Activated T-cell treated with anti-CD3 and anti-CD28 coated beads, Interleukin-2, amount 50 U/mL, for 4 hours (primary cell): ENCODE measurements at regions not wholly inside any gene's neighbourhood (a gene's known extent, or its start where the extent isn't known, plus 50 kb on each side); places are given as distances from the start of the nearest gene placed in this dataset.

Experiments
- ATAC-seq, 2 donors: fragments of 200-7000 bp; cut with Tn5 transposase; one replicate each; pipeline ENCODE4 v1.10.0; 2021
- DNase-seq: peaks from one replicate; pipeline ENCODE4 v3.0.0-alpha.2; 2020
- H3K27me3 Mint-ChIP-seq: one replicate; pipeline ENCODE4 v1.8.0; 2021; ENCODE audit warnings: low read depth, mixed read lengths
- H3K36me3 Mint-ChIP-seq: one replicate; pipeline ENCODE4 v1.8.0; 2022; ENCODE audit warnings: mixed read lengths; ENCODE audit not compliant: insufficient read depth
- H3K4me1 Mint-ChIP-seq: one replicate; pipeline ENCODE4 v1.8.0; 2021; ENCODE audit warnings: low read depth, mixed read lengths
- H3K4me3 Mint-ChIP-seq: one replicate; pipeline ENCODE4 v1.8.0; 2021; ENCODE audit warnings: mild to moderate bottlenecking, moderate library complexity, mixed read lengths
- H3K9me3 Mint-ChIP-seq: one replicate; pipeline ENCODE4 v1.8.0; 2021; ENCODE audit warnings: mixed read lengths

DNA sequence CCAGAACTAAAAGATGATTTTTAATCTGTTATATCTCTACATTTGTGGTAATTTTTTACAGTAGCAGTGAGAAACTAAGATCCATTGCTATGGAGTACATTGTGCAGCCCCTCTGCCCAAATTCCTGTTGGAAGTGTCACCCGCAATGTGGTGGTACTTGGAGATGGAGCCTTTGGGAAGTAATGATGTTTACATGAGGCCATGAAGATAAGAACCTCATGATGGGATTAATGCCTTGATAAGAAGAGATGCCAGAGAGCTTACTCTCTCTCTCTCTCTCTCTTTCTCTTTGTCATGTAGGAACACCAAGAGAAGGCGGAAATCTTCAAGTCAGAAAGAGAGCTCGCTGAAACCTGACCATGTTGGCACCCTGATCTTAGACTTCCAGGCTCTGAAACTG lies 535.4 kb downstream of the PID1 start:
- no peaks in the 10 kb centered on the region for H3K36me3 Mint-ChIP-seq
- H3K9me3 Mint-ChIP-seq = peaks cover 8% of the 10 kb centered on the region
- ATAC-seq (no peak), DNase-seq (no peak)
- no peaks in the 10 kb centered on the region for H3K27me3 Mint-ChIP-seq
- no peaks in the 10 kb centered on the region for H3K4me1 Mint-ChIP-seq
- H3K4me3 Mint-ChIP-seq = no peak overlapping the region

- Mint-ChIP-seq H3K36me3 (no peaks in the 10 kb centered on the region), H3K9me3 (peaks cover 15% of the 10 kb centered on the region), H3K4me1 (no peaks in the 10 kb centered on the region), H3K4me3 (no peak overlapping the region), H3K27me3 (no peaks in the 10 kb centered on the region)
- ATAC-seq (no peak), DNase-seq (no peak)
Observed at GRCh38 chr2:228731517-228731916, 539.6 kb downstream of the PID1 start.

DNA sequence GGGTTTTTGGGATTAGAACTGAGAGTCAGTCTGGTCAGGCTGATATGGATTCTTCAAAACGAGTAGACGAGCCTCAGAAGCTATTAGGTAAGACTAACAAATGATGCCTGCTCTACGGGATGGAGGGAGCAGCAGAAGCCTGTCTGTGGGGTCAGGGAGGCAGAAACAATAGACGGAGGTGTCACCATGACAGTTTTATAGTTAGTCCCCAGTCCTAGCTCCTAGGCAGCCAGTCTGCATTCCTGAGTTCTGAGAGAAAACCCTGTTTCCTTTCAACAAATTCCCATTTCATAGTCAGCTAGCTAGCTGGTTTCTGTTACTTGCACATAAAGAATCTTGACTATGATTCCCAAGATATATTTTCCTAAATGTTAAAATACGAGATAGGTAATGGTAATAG lies 542.1 kb downstream of the PID1 start:
- Mint-ChIP-seq H3K27me3 (no peaks in the 10 kb centered on the region), H3K4me3 (no peak overlapping the region), H3K36me3 (no peaks in the 10 kb centered on the region), H3K9me3 (peaks cover 8% of the 10 kb centered on the region), H3K4me1 (no peaks in the 10 kb centered on the region)
- no peak for ATAC-seq
- DNase-seq = no peak

GRCh38 chr2:228725031-228725430 lies 543.5 kb upstream of the SPHKAP start:
- Mint-ChIP-seq H3K9me3 (peaks cover 6% of the 10 kb centered on the region), H3K4me1 (no peaks in the 10 kb centered on the region), H3K4me3 (no peak overlapping the region), H3K27me3 (no peaks in the 10 kb centered on the region), H3K36me3 (no peaks in the 10 kb centered on the region)
- no peak for DNase-seq
- no peak for ATAC-seq

GRCh38 chr2:228723599-228723998 lies 542.1 kb upstream of the SPHKAP start:
- Mint-ChIP-seq H3K36me3 (no peaks in the 10 kb centered on the region), H3K27me3 (no peaks in the 10 kb centered on the region), H3K4me1 (no peaks in the 10 kb centered on the region), H3K4me3 (no peak overlapping the region), H3K9me3 (peaks cover 5% of the 10 kb centered on the region)
- ATAC-seq (no peak), DNase-seq (no peak)

DNA sequence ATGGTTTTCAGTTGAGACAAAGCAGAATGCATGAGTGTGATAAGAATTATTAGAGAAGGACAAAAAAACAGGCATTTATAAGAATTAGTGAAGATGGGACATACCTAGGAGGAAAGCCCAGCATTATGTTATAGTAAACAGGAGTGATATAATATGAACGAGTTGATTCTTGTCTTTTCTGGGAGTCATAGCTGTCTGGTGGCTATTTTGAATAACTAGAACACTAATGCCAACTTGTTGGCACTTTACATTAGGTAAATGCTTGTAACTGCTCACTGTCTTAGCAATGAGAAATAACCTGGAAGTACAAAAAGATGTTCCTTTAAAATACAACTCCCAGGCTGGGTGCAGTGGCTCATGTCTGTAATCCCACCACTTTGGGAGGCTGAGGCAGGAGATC lies 540.8 kb upstream of the SPHKAP start:
- H3K4me1 Mint-ChIP-seq = no peaks in the 10 kb centered on the region
- H3K27me3 Mint-ChIP-seq = no peaks in the 10 kb centered on the region
- H3K4me3 Mint-ChIP-seq = no peak overlapping the region
- peaks cover 3% of the 10 kb centered on the region for H3K9me3 Mint-ChIP-seq
- H3K36me3 Mint-ChIP-seq = no peaks in the 10 kb centered on the region
- no peak for DNase-seq
- no peak for ATAC-seq

DNA sequence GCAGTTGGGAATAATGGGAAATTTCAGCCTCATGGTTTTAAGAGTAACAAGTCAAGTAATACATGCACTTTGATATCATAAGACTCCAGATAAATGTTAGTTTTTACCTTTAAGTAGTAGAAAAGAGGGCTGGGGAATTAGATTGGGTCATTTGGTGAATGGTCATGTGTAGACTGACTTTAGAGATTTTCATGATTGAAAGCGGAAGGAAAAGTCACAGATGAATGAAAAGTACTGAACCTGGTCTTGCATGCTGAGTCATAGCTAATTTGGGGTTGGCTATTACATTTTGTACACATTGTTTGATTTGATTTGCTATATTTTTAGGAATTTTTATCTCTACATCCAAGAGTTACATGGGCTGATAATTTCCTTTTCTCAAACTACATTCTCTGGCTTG lies 539.4 kb upstream of the SPHKAP start:
- H3K4me1 Mint-ChIP-seq = no peaks in the 10 kb centered on the region
- H3K36me3 Mint-ChIP-seq = no peaks in the 10 kb centered on the region
- no peak overlapping the region for H3K4me3 Mint-ChIP-seq
- no peak for DNase-seq
- H3K27me3 Mint-ChIP-seq = no peaks in the 10 kb centered on the region
- ATAC-seq = no peak
- H3K9me3 Mint-ChIP-seq = no peaks in the 10 kb centered on the region

- ATAC-seq (no peak), DNase-seq (no peak)
- no peaks in the 10 kb centered on the region for H3K27me3 Mint-ChIP-seq
- peaks cover 15% of the 10 kb centered on the region for H3K9me3 Mint-ChIP-seq
- H3K4me1 Mint-ChIP-seq = no peaks in the 10 kb centered on the region
- H3K36me3 Mint-ChIP-seq = no peaks in the 10 kb centered on the region
- no peak overlapping the region for H3K4me3 Mint-ChIP-seq
Observed at GRCh38 chr2:228709788-228710371, 528.4 kb upstream of the SPHKAP start.

- DNase-seq = no peak
- no peak for ATAC-seq
- no peak overlapping the region for H3K4me3 Mint-ChIP-seq
- no peaks in the 10 kb centered on the region for H3K4me1 Mint-ChIP-seq
- no peaks in the 10 kb centered on the region for H3K27me3 Mint-ChIP-seq
- peaks cover 3% of the 10 kb centered on the region for H3K9me3 Mint-ChIP-seq
- no peaks in the 10 kb centered on the region for H3K36me3 Mint-ChIP-seq
Observed at GRCh38 chr2:228707846-228708245, 526.4 kb upstream of the SPHKAP start.

- DNase-seq = no peak
- Mint-ChIP-seq H3K36me3 (no peaks in the 10 kb centered on the region), H3K4me3 (no peak overlapping the region), H3K4me1 (no peaks in the 10 kb centered on the region), H3K9me3 (no peaks in the 10 kb centered on the region), H3K27me3 (no peaks in the 10 kb centered on the region)
- no peak for ATAC-seq
Observed at GRCh38 chr2:228705318-228705717, 523.8 kb upstream of the SPHKAP start.

DNA sequence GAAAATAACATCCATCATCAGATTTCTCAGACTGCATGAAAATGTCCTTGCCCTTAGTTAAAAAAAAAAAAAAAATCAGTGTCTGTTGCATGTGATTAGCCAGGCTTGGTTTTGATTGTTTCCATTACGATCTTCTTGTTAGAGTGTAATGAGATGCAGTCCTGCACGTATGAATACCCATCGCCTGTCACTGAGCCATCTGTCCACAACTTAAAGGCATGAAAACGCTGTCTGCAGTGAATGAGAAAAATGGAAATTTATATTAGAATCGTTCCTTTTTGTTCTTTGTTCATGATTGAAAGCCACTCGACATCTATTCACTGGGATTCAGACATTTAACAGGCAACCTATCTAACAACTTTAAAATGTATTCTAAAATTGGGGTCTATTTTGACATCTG lies 521.7 kb upstream of the SPHKAP start:
- Mint-ChIP-seq H3K4me1 (no peaks in the 10 kb centered on the region), H3K4me3 (no peak overlapping the region), H3K9me3 (no peaks in the 10 kb centered on the region), H3K36me3 (no peaks in the 10 kb centered on the region), H3K27me3 (no peaks in the 10 kb centered on the region)
- no peak for DNase-seq
- ATAC-seq = no peak

DNA sequence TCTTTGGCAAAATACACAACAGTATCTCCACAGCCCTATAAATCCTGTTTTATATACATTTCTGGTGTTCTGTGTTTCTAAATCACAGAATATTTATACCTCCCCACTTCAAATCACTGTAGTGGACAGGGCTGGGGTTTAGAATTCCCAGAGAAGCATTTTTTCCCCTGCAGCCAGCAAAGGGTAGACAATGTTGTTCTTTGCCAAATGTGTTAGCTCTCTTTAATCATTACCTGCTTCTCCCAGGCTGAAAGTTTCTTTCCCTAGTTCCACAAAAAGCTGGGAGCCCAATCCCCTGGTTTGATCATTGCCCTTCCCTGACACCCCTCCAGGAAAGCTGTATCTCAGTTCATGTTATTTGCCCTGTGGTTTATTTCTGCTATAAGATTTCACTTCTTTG lies 520.0 kb upstream of the SPHKAP start:
- H3K36me3 Mint-ChIP-seq = no peaks in the 10 kb centered on the region

GRCh38 chr2:228700638-228701037 lies 519.2 kb upstream of the SPHKAP start:
- H3K4me1 Mint-ChIP-seq = no peaks in the 10 kb centered on the region
- no peaks in the 10 kb centered on the region for H3K27me3 Mint-ChIP-seq
- H3K4me3 Mint-ChIP-seq = no peak overlapping the region
- H3K36me3 Mint-ChIP-seq = no peaks in the 10 kb centered on the region
- DNase-seq (no peak), ATAC-seq (no peak)
- H3K9me3 Mint-ChIP-seq = no peaks in the 10 kb centered on the region

More for the DNA sequence above, 520.0 kb upstream of the SPHKAP start:
- Mint-ChIP-seq H3K27me3 (no peaks in the 10 kb centered on the region), H3K4me1 (no peaks in the 10 kb centered on the region), H3K4me3 (no peak overlapping the region), H3K9me3 (no peaks in the 10 kb centered on the region)
- ATAC-seq (no peak), DNase-seq (no peak)

GRCh38 chr2:228699888-228700287 lies 518.4 kb upstream of the SPHKAP start:
- Mint-ChIP-seq H3K9me3 (no peaks in the 10 kb centered on the region), H3K4me3 (no peak overlapping the region), H3K27me3 (no peaks in the 10 kb centered on the region), H3K4me1 (no peaks in the 10 kb centered on the region), H3K36me3 (no peaks in the 10 kb centered on the region)
- DNase-seq = no peak
- no peak for ATAC-seq

DNA sequence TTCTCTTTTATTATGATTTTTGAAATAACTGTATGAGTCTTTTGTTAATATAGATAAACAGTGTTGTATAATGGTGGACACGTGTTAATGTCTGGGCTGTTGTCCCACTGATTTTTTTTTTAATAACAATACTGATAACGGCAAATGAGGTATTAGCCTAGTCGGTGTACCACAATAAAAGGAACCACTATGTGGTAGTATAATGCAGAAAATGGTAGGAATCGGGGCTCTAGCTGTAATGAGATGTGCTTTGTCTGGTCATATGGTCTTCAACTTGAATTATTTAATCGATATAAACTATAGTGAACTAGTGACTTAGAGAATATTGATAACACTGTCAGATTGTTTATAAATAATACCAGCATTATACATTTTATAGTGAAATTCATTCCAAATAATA lies 517.9 kb upstream of the SPHKAP start:
- ATAC-seq (no peak), DNase-seq (no peak)
- Mint-ChIP-seq H3K4me3 (no peak overlapping the region), H3K27me3 (no peaks in the 10 kb centered on the region), H3K4me1 (no peaks in the 10 kb centered on the region), H3K9me3 (no peaks in the 10 kb centered on the region), H3K36me3 (no peaks in the 10 kb centered on the region)

DNA sequence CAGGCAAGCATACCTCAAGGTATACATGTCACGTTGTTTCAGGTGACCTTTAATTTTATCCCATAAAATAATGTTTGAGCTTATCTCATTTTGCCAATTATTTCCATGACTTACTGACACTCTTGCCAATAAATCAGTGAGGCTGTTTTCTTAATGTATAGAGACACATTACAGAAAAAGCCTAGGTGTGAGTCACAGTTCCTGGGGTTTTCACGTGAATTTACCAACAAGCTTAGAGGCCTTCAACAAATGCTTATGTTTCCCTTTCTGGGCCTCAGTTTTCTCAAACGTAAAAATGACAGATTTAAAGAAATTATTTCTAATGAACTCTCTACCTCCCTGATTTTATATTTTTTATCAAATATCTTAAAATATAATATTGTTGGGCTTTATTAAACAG lies 517.5 kb upstream of the SPHKAP start:
- Mint-ChIP-seq H3K4me3 (no peak overlapping the region), H3K9me3 (no peaks in the 10 kb centered on the region), H3K36me3 (no peaks in the 10 kb centered on the region), H3K4me1 (no peaks in the 10 kb centered on the region), H3K27me3 (no peaks in the 10 kb centered on the region)
- no peak for ATAC-seq
- no peak for DNase-seq
